ENCODE measurements at regions not wholly inside any gene's neighbourhood (a gene's known extent, or its start where the extent isn't known, plus 50 kb on each side); places are given as distances from the start of the nearest gene placed in this dataset.

GRCh38 chr12:77489331-77489970 is 341.2 kb upstream of the NAV3 start:
- no peak for DNase-seq

- no peak for DNase-seq
These were observed 342.6 kb upstream of the NAV3 start for GRCh38 chr12:77488041-77488620.

- DNase-seq = no peak
These were observed 343.8 kb upstream of the NAV3 start for GRCh38 chr12:77486872-77487271.

DNA sequence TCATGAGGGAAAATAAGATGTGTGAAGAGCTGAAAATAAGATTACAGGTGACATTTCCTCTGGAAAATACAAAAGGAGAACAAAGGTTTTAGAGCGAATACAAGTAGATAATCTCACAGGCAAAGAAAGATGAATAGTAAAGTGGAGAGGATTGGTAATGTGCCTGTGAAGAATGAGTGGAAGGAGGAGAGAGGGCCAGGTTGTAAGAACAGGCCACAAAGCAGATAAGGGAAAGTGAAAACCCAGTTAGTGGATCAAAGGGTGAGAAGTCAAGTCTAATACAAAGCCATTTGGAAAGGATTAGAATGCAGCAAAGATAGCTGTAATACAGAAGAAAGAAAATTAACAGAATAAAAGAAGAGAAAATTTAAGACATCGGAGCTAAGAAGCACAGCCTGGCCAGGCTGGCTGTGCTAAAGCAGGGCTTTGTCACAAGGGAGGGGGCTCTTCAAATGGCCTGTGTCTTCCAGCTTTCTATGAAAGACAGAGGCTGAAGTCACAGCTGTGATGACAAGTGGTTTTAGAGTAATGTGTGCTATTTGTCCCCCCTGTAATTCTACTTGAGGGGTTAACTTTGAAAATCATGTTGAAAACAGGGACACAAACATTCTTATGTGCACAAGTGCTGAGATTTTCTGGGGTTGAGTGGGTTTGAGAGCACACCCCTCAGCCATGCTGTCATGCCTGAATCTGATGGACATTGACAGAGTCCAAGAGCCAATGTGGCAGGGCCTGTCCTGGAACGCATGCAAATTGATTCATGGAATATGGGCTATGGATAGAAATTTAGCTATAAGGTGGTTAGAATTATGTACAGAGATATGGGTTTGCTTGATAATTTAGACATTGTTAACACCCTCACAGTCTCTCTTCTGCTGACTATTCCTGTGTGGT is 344.5 kb upstream of the NAV3 start:
- no peak for DNase-seq

DNA sequence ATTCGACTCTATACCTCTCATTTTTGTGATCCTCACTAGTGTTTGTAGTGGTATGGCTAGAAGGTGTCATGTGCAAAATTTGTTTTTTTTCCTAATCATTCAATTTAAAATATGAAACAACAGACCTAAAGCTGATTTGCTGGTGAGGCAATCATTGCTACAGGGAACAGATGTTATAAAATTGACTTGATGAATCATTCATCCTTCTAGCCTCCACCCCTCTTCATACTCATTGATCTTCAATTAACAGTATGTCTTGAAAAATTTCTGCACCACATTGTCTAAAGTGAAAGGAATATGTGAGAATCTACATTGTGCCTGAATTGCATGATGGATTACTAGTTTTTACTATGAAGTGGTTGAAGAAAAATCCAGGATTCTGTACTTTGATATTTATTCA is 349.0 kb upstream of the NAV3 start:
- DNase-seq = no peak

- no peak for DNase-seq
These were observed 352.7 kb upstream of the NAV3 start for GRCh38 chr12:77477907-77478533.

DNA sequence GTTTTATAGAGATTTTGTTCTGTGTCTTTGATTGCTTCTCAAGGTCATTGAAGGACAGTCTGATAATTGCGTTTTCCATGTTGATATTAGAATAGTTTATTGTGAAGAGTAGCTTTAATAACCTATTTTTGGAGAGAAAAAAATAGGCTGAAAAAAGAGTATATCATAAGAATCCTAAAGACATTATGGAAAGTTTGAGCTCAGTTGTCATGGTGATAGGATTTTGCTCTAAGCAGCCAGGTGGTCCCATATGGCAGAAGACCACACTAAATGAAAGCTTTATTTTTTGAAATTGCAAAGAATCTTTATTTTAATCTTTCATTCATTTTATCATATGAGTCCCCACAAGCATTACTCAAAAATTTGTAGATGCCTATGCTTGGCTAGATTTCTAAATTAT is 358.9 kb upstream of the NAV3 start:
- no peak for DNase-seq

DNA sequence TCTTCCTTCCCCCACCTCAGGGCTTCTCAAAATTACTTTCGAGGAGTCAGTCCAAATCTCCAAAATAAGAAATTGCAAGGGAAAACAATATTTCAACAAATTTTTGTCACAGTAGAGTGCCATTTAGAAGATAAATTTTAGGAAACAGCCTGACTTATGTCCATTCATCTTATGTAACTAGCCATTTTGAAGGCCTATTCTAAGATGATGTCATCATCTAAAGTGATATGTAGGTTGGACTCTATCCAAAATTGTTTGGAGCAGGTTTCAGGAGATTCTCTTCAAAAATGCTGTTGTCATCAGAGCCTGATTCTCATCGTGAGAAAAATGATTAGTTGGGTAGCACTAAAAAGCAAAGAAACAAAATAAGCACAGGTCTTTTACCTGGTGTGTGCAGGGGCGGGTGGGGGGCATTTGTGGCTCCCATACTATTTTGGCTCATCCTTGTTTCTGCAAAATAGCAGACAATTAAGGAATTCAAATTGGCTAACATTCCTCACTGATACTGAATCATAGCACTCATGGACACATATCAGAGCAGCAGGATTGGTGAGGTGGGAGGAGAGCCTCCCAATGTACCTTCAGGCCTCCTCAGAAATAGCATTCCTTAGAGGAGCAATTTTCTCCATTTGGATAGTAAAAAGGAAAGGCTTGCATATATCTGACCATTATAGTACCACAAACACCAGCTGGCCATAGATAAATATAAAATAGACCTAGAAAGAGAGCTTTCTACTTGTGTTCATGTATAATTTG is 360.9 kb upstream of the NAV3 start:
- no peak for DNase-seq

- no peak for DNase-seq
These were observed 377.3 kb upstream of the E2F7 start for GRCh38 chr12:77442633-77443032.

GRCh38 chr12:77439749-77440148 is 374.4 kb upstream of the E2F7 start:
- no peak for DNase-seq

DNA sequence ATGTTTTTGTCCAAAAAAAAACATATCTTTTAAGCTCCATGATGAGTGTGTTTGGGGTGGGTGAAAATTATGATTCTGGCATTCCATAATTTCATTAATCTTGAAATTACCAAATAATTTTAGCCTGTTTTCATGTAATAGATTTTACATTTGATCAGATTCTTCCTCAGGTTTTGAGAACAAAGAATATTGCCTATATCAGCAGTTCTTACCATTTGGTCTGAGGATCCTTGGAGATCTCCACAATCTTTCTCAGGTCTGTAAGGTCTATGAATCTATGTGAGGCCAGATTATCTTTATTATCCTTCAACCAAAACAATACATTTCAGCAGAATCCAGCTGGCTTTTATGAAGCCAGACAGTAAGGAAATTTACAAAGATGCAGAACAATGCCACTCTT is 373.3 kb upstream of the E2F7 start:
- DNase-seq = no peak

DNA sequence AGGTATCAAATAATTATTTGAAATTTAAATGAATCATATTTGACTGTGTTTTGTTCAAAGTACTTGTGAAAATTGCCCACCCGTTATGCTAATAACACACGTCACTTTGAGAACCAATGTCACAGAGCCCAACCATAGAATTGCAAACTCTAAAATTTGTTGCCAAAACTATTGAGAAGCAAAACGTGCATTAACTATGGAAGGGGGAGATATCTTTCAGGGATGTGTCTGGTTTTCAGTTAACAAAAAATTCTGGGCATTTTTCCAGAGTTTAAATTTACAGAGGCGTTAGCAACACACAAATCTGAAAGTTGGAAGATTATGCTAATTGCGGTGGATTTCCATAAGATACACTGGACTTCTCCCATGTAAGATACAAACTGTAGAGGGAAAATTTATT is 371.8 kb upstream of the E2F7 start:
- no peak for DNase-seq

- DNase-seq = no peak
These were observed 370.2 kb upstream of the E2F7 start for GRCh38 chr12:77435446-77436091.

- DNase-seq = no peak
These were observed 368.4 kb upstream of the E2F7 start for GRCh38 chr12:77433799-77434198.

DNA sequence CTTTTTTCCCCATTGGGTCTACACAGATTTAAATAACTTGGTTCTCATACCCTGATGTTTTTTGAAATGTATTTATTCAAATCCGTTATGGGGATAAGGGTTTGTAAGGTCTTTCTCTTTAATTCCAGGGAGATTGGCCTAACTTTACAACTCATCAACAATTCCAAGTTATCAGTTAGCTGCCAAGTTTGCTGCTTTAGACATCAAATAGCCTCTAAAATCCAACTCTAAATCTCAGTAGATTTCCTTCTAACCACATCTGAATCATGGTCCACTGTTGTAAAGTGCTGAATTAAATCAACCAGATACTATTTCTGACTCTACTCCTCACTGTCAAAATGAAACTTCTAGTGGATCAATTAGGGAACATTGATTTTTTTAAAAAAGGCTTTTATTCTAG is 364.1 kb upstream of the E2F7 start:
- DNase-seq = no peak

DNA sequence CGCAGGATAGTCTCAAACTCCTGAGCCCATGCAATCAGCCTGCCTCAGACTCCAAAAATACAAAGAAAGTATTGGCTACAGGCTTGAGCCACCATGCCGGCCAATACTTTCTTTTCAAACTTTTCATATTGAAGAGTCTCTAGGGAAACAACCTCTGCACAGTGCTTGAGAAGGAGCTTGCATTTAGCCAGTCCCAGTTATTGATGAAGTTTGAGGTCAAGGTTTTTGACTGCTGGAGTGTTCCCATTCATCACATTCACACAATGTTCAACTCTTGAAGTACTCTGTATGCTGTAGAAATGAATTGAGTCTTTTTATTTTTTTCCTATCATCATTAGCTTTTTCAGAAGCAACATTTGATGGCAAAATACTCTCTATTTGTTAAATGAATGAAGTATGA is 355.8 kb upstream of the E2F7 start:
- DNase-seq = no peak

- DNase-seq = no peak
These were observed 344.2 kb upstream of the E2F7 start for GRCh38 chr12:77409551-77409950.

GRCh38 chr12:77407931-77408330 is 342.6 kb upstream of the E2F7 start:
- DNase-seq = no peak

GRCh38 chr12:77406219-77406905 is 341.0 kb upstream of the E2F7 start:
- DNase-seq = no peak

DNA sequence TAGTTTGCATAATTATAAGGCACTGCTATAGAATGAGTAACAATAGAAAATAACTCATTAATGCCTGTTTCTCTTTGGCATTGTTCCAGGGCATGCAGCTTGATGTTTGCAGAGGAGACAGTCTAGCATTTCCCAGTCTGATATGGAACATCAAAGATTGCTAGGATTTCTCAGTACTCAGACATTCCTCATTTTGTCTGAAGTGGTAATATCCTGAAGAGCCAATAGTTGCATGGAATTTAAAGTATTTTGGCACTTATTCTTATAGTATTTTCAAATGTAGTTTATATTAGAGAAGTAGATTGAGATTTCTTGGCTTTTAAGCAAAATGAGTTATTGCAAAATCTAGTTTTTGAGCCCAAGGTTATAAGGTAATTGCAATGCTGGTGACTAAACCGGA is 337.3 kb upstream of the E2F7 start:
- DNase-seq = no peak

DNA sequence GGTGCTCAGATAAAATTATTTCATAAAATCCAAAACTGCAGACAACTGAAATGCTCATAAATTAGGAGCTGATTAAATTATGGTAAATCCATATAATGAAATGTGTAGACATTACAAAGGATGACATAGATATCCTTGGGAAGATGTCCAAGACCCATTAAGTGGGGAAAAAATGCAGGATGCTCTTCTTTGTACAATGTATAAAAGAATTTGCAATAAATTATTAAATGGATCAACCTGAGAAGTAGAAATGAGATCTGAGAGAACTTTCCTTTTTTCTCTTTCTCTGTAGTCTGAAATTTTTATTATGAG is 336.4 kb upstream of the E2F7 start:
- no peak for DNase-seq

Measured in NCI-H2227 treated with DMSO at 0.1 percent for 48 hours (cell line).